GM23248 (cell line): ENCODE measurements at regions not wholly inside any gene's neighbourhood (a gene's known extent, or its start where the extent isn't known, plus 50 kb on each side); places are given as distances from the start of the nearest gene placed in this dataset.

Source experiments
- EZH2 ChIP-seq: fragments of 200-600 bp; sonication (generic); IDR thresholded peaks from 2 replicates; pipeline ENCODE4 v1.6.1; 2018; ENCODE audit warnings: antibody characterized with exemption, mild to moderate bottlenecking; ENCODE audit not compliant: insufficient read depth, poor library complexity, severe bottlenecking
- EZH2phosphoT487 ChIP-seq: fragments of 200-600 bp; sonication (generic); IDR thresholded peaks from 2 replicates; pipeline ENCODE4 v1.6.1; 2018; ENCODE audit warnings: antibody characterized with exemption, moderate library complexity, mild to moderate bottlenecking, low read depth; ENCODE audit not compliant: insufficient read depth

DNA sequence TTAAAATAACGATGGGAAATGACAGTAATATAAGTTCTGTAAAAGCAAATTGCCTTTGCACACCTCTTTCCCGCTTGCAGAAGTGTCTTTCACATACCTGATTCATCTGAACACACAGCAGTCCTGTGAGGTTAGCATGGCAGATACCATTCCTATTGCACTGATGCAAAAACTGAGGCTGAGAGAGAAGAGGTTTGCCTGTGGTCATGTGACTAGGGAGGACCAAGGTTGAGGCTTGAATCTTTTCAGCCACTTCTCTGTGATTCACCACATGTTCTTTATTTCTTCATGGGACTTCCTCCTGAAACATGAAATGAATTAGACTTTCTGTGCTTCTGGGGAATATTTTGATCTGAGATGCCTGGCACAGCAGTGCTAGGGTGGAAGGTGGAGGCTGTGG, 92.9 kb downstream of the VEGFA start:
- TF ChIP-seq EZH2 = no peak
- no peak for TF ChIP-seq EZH2phosphoT487
